OCI-LY7 (cell line): ENCODE measurements at regions not wholly inside any gene's neighbourhood (a gene's known extent, or its start where the extent isn't known, plus 50 kb on each side); places are given as distances from the start of the nearest gene placed in this dataset.

ENCODE experiments used
- BruUV-seq: library from RNA; stranded (reverse); fragments of 400-500 nt; replicated peaks from 2 replicates; lab custom pipeline; 2021; lab: Mats Ljungman, UMichigan
- CTCF ChIA-PET: fragments of 300-600 bp; sonication (Branson Sonifier 250); formaldehyde crosslinking; loops from one replicate; lab custom pipeline; 2022; ENCODE audit warnings: antibody characterized with exemption; ENCODE audit not compliant: unreplicated experiment; lab: Charles Lee
- POLR2A ChIA-PET: fragments of 300-600 bp; sonication (Branson Sonifier 250); formaldehyde crosslinking; loops from one replicate; lab custom pipeline; 2022; ENCODE audit warnings: antibody characterized with exemption; lab: Charles Lee
- DNase-seq: peaks from one replicate; pipeline ENCODE4 v3.0.0-alpha.2; 2015; ENCODE audit warnings: low spot score
- H2AFZ ChIP-seq: fragments of 200-600 bp; sonication (generic), shearing (Covaris generic); 2 replicates; pipeline ENCODE4 v1.6.1; 2014; ENCODE audit warnings: mild to moderate bottlenecking, antibody characterized with exemption, low read length, moderate library complexity
- H3K27ac ChIP-seq: fragments of 200-600 bp; sonication (generic); 2 replicates; pipeline ENCODE4 v1.5.1; 2014; ENCODE audit warnings: mixed run types, low read depth, mild to moderate bottlenecking, moderate library complexity, low read length, inconsistent platforms; ENCODE audit not compliant: poor library complexity, severe bottlenecking
- H3K36me3 ChIP-seq: fragments of 200-600 bp; sonication (generic); 2 replicates; pipeline ENCODE4 v1.6.1; 2014; ENCODE audit warnings: mild to moderate bottlenecking, antibody characterized with exemption, low read length, moderate library complexity, mixed read lengths; ENCODE audit not compliant: insufficient read depth
- H3K4me1 ChIP-seq: fragments of 200-600 bp; sonication (generic); 2 replicates; pipeline ENCODE4 v1.5.1; 2014; ENCODE audit warnings: mild to moderate bottlenecking, low read length; ENCODE audit not compliant: insufficient read depth, poor library complexity, severe bottlenecking
- H3K4me2 ChIP-seq: fragments of 200-600 bp; sonication (generic); 2 replicates; pipeline ENCODE4 v1.6.1; 2014; ENCODE audit warnings: mild to moderate bottlenecking, low read length
- H3K4me3 ChIP-seq: fragments of 200-600 bp; sonication (generic); 2 replicates; pipeline ENCODE4 v1.5.1; 2014; ENCODE audit warnings: mild to moderate bottlenecking, low read depth, low read length; ENCODE audit not compliant: poor library complexity, severe bottlenecking
- H3K79me2 ChIP-seq: fragments of 200-600 bp; sonication (generic); 2 replicates; pipeline ENCODE4 v1.6.1; 2016; ENCODE audit warnings: low read depth, mild to moderate bottlenecking, low read length, moderate library complexity, mixed read lengths; ENCODE audit not compliant: insufficient read depth
- H3K9me2 ChIP-seq: fragments of 200-600 bp; sonication (generic); 2 replicates; pipeline ENCODE4 v1.6.1; 2016; ENCODE audit warnings: mild to moderate bottlenecking, low read length, mixed read lengths; ENCODE audit not compliant: insufficient read depth
- H3K9me3 ChIP-seq: fragments of 200-600 bp; sonication (generic); 2 replicates; pipeline ENCODE4 v1.6.1; 2014; ENCODE audit warnings: mild to moderate bottlenecking, mixed run types, low read length, mixed read lengths
- H4K20me1 ChIP-seq: fragments of 200-600 bp; sonication (generic); 2 replicates; pipeline ENCODE4 v1.6.1; 2014; ENCODE audit warnings: mild to moderate bottlenecking, antibody characterized with exemption, low read length, moderate library complexity, mixed read lengths; ENCODE audit not compliant: insufficient read depth
- CTCF ChIP-seq: fragments of 200-600 bp; sonication (generic); conservative IDR thresholded peaks from 2 replicates; pipeline ENCODE4 v1.5.1; 2014; ENCODE audit warnings: mild to moderate bottlenecking, antibody characterized with exemption, low read length, moderate library complexity, mixed read lengths
- EZH2phosphoT487 ChIP-seq: fragments of 200-600 bp; sonication (generic); IDR thresholded peaks from 2 replicates; pipeline ENCODE4 v1.6.1; 2018; ENCODE audit warnings: low read depth, borderline replicate concordance, mild to moderate bottlenecking, mixed run types, antibody characterized with exemption, low read length, moderate library complexity, mixed read lengths
- intact Hi-C: fragments of 100-400 bp; cut with micrococcal nuclease; formaldehyde crosslinking; loops from one replicate; pipeline ENCODE4 v1.10.0; 2022; ENCODE audit not compliant: unreplicated experiment

GRCh38 chr6:111938710-111939109 is 65.5 kb upstream of the FYN start:
- Histone ChIP-seq H3K4me2 (no peak overlapping the region), H3K9me2 (no peaks in the 10 kb centered on the region), H3K9me3 (no peaks in the 10 kb centered on the region), H4K20me1 (no peaks in the 10 kb centered on the region), H3K79me2 (no peaks in the 10 kb centered on the region), H3K4me1 (no peaks in the 10 kb centered on the region), H3K27ac (no peak overlapping the region), H2AFZ (no peak overlapping the region), H3K4me3 (no peak overlapping the region), H3K36me3 (no peaks in the 10 kb centered on the region)
- ChIA-PET CTCF (no interaction called here), POLR2A (interaction anchor here (0.9 to 1.0 kb wide), 2 partner anchors 14 to 35 kb away, joined by 3 to 6 read pairs; no protein-coding TSS in a partner anchor)
- no TSS peak for BruUV-seq
- intact Hi-C loops = no loop called here
- no peak for DNase-seq
- TF ChIP-seq EZH2phosphoT487 (no peak), CTCF (no peak)

GRCh38 chr6:111939902-111940301 is 66.7 kb upstream of the FYN start:
- Histone ChIP-seq H3K4me3 (no peak overlapping the region), H3K79me2 (no peaks in the 10 kb centered on the region), H4K20me1 (no peaks in the 10 kb centered on the region), H3K4me1 (no peaks in the 10 kb centered on the region), H3K36me3 (no peaks in the 10 kb centered on the region), H3K9me2 (no peaks in the 10 kb centered on the region), H3K9me3 (no peaks in the 10 kb centered on the region), H3K4me2 (no peak overlapping the region), H3K27ac (no peak overlapping the region), H2AFZ (no peak overlapping the region)
- BruUV-seq = no TSS peak
- ChIA-PET POLR2A (no interaction called here), CTCF (no interaction called here)
- TF ChIP-seq EZH2phosphoT487 = no peak
- no peak for TF ChIP-seq CTCF
- DNase-seq = no peak
- intact Hi-C loops = no loop called here

GRCh38 chr6:111940801-111941200 is 67.5 kb upstream of the FYN start:
- H3K9me2 ChIP-seq = no peaks in the 10 kb centered on the region
- no peak for DNase-seq
- H2AFZ ChIP-seq = no peak overlapping the region
- no peak overlapping the region for H3K4me3 ChIP-seq
- no peaks in the 10 kb centered on the region for H3K9me3 ChIP-seq
- H3K79me2 ChIP-seq = no peaks in the 10 kb centered on the region
- ChIA-PET CTCF (no interaction called here), POLR2A (interaction anchor here (0.5 kb wide), 1 partner anchor 62 kb away, joined by 3 read pairs; no protein-coding TSS in a partner anchor)
- intact Hi-C loops = no loop called here
- H3K36me3 ChIP-seq = no peaks in the 10 kb centered on the region
- no peaks in the 10 kb centered on the region for H4K20me1 ChIP-seq
- BruUV-seq = no TSS peak
- TF ChIP-seq EZH2phosphoT487 (no peak), CTCF (no peak)
- no peak overlapping the region for H3K27ac ChIP-seq
- H3K4me2 ChIP-seq = no peak overlapping the region
- no peaks in the 10 kb centered on the region for H3K4me1 ChIP-seq
